Endothelial cell of umbilical vein (primary cell): ENCODE measurements at regions not wholly inside any gene's neighbourhood (a gene's known extent, or its start where the extent isn't known, plus 50 kb on each side); places are given as distances from the start of the nearest gene placed in this dataset.

Source experiments
- BruUV-seq: library from RNA; stranded (reverse); fragments of 400-500 nt; replicated peaks from 2 replicates; lab custom pipeline; 2021; lab: Mats Ljungman, UMichigan
- CTCF ChIA-PET: fragments of 300-600, 350-600 bp; sonication (Branson Sonifier 250); formaldehyde crosslinking; loops from one replicate; lab custom pipeline; 2021; ENCODE audit warnings: antibody characterized with exemption, inconsistent platforms; lab: Charles Lee
- POLR2A ChIA-PET: fragments of 300-600, 350-600 bp; sonication (Branson Sonifier 250); formaldehyde crosslinking; loops from one replicate; lab custom pipeline; 2021; ENCODE audit warnings: antibody characterized with exemption, inconsistent platforms; lab: Charles Lee
- DNase-seq: peaks from one replicate; pipeline ENCODE4 v3.0.0-alpha.2; 2011; ENCODE audit warnings: low read depth, low spot score
- FAIRE-seq: peaks from 2 replicates; lab custom pipeline; 2011; peaks lifted over from hg19 to GRCh38; lab: Jason Lieb, UNC
- H2AFZ ChIP-seq: 2 replicates; pipeline ENCODE4 v1.6.0; 2012; ENCODE audit warnings: low read depth, low read length, control low read depth, inconsistent platforms
- H3K27ac ChIP-seq: 2 replicates; pipeline ENCODE4 v1.5.1; 2011; ENCODE audit warnings: low read depth, mild to moderate bottlenecking, control low read depth, low read length, moderate library complexity; ENCODE audit not compliant: insufficient read depth
- H3K27me3 ChIP-seq, 2 experiments: 2 replicates each; pipeline versions ENCODE4 v1.6.0 to v1.6.1; 2011; ENCODE audit warnings: low read length in 2 of 2, mixed read lengths in 1 of 2; ENCODE audit not compliant: control insufficient read depth in 2 of 2, insufficient read depth in 2 of 2
- H3K36me3 ChIP-seq, 2 experiments: 2 replicates in 1 of 2; 3 replicates in 1 of 2; pipeline ENCODE4 v1.5.1; 2011; ENCODE audit warnings: low read length in 2 of 2, mild to moderate bottlenecking in 1 of 2, moderate library complexity in 1 of 2; ENCODE audit not compliant: control insufficient read depth in 2 of 2, insufficient read depth in 2 of 2; ENCODE audit errors: extremely low read depth in 1 of 2
- H3K4me1 ChIP-seq: 3 replicates; pipeline ENCODE4 v1.5.1; 2011; ENCODE audit warnings: mild to moderate bottlenecking, low read length; ENCODE audit not compliant: control insufficient read depth, insufficient read depth; ENCODE audit errors: extremely low read depth
- H3K4me2 ChIP-seq: 2 replicates; pipeline ENCODE4 v1.6.1; 2011; ENCODE audit warnings: low read length, control low read depth, mixed read lengths; ENCODE audit not compliant: insufficient read depth
- H3K4me3 ChIP-seq, 3 experiments: fragments of 200-600 bp in 1 of 3; sonication (generic), shearing (Covaris generic) in 1 of 3; replicated peaks in 1 of 3; 2 replicates each; pipeline ENCODE4 v1.5.1; 2011 to 2016; ENCODE audit warnings: control low read depth in 3 of 3, low read length in 3 of 3, mild to moderate bottlenecking in 2 of 3, inconsistent platforms in 1 of 3, low read depth in 1 of 3, moderate library complexity in 1 of 3; ENCODE audit not compliant: insufficient read depth in 1 of 3
- H3K79me2 ChIP-seq: 2 replicates; pipeline ENCODE4 v1.6.0; 2012; ENCODE audit warnings: low read length, inconsistent platforms; ENCODE audit not compliant: control insufficient read depth, insufficient read depth
- H3K9ac ChIP-seq: replicated peaks from 2 replicates; pipeline ENCODE3; 2011; ENCODE audit warnings: low read length, control low read depth; ENCODE audit not compliant: insufficient read depth; ENCODE audit errors: extremely low read depth
- H3K9me1 ChIP-seq: replicated peaks from 3 replicates; pipeline ENCODE4 v1.6.0; 2011; ENCODE audit warnings: mild to moderate bottlenecking, low read length; ENCODE audit not compliant: control insufficient read depth, insufficient read depth; ENCODE audit errors: extremely low read depth
- H3K9me3 ChIP-seq: replicated peaks from 2 replicates; pipeline ENCODE4 v1.5.1; 2012; ENCODE audit warnings: low read length, inconsistent platforms; ENCODE audit not compliant: control insufficient read depth, insufficient read depth
- H4K20me1 ChIP-seq: replicated peaks from 2 replicates; pipeline ENCODE3; 2011; ENCODE audit warnings: mild to moderate bottlenecking, low read length; ENCODE audit not compliant: control insufficient read depth, insufficient read depth; ENCODE audit errors: extremely low read depth
- EZH2 ChIP-seq: IDR thresholded peaks from 2 replicates; pipeline ENCODE4 v1.6.1; 2012; ENCODE audit warnings: borderline replicate concordance, low read depth, mild to moderate bottlenecking, moderate library complexity, low read length, inconsistent platforms; ENCODE audit not compliant: severe bottlenecking
- FOS ChIP-seq: IDR thresholded peaks from 2 replicates; pipeline ENCODE4 v1.6.1; 2011; ENCODE audit warnings: mild to moderate bottlenecking, low read length, moderate library complexity, borderline replicate concordance; ENCODE audit not compliant: insufficient read depth
- GATA2 ChIP-seq: IDR thresholded peaks from 2 replicates; pipeline ENCODE4 v1.7.0; 2011; ENCODE audit warnings: low read depth, mild to moderate bottlenecking, moderate library complexity, mixed read lengths, low read length; ENCODE audit not compliant: insufficient read length, insufficient read depth
- JUN ChIP-seq: IDR thresholded peaks from 2 replicates; pipeline ENCODE4 v1.6.1; 2011; ENCODE audit warnings: borderline replicate concordance, low read depth; ENCODE audit not compliant: insufficient read length, insufficient read depth
- MYC ChIP-seq: IDR thresholded peaks from one replicate; pipeline ENCODE4 v1.6.1; 2011; ENCODE audit warnings: mild to moderate bottlenecking, low read depth, low read length
- POLR2A ChIP-seq: IDR thresholded peaks from 2 replicates; pipeline ENCODE4 v1.6.1; 2012; ENCODE audit warnings: low read depth, mild to moderate bottlenecking, control low read depth, low read length
- POLR2AphosphoS5 ChIP-seq: IDR thresholded peaks from 2 replicates; pipeline ENCODE4 v1.6.1; 2012; ENCODE audit warnings: low read depth, mild to moderate bottlenecking, control low read depth, low read length, moderate library complexity; ENCODE audit not compliant: insufficient read depth
- dilution Hi-C: fragments of 300-500 bp; cut with MboI; formaldehyde crosslinking; loops from one replicate; pipeline ENCODE4 v1.15.0; 2019; ENCODE audit warnings: low sequenced_read_pairs; ENCODE audit not compliant: extremely low pct_ligation_motif_present
- intact Hi-C: fragments of 100-400 bp; cut with micrococcal nuclease; formaldehyde crosslinking; loops from one replicate; pipeline ENCODE4 v1.10.0; 2022
- TF ChIP-seq, protein P1 (sequence below): IDR thresholded peaks from 2 replicates; pipeline ENCODE4 v1.6.1; 2011; ENCODE audit not compliant: insufficient read depth, insufficient read length
- TF ChIP-seq, protein P2 (sequence below), 2 donors: IDR thresholded peaks; 1 replicate in 1 of 2; 2 replicates in 1 of 2; pipeline ENCODE4 v1.5.1; 2011; ENCODE audit warnings: low read length in 2 of 2, mild to moderate bottlenecking in 2 of 2, moderate library complexity in 2 of 2, control low read depth in 1 of 2, inconsistent platforms in 1 of 2, low read depth in 1 of 2; ENCODE audit not compliant: insufficient read depth in 1 of 2; ENCODE audit errors: extremely low read depth in 1 of 2

DNA sequence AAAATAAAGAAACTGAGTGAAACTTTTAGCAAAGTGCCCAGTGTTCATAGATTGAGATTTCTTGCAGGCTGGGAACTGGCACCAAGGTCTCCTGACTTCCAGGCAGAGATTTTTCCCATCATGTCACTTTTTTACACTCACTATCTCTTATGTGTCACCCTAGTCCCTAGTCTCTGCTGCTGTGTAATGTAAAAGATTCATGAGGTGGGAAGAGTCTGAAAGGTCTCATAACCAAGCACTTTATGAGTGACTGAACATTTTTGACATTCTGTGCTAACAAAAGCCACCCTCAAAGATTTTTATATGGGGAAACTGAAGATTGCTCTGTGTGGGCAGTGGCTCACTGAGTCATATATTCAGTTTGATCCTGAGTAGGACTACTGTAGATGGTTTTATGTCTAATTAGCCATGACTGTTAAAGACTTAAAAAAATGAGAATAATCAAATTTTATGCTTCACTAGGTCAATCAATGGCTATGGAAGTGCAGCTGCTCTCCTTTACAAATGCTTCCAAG lies 900.3 kb upstream of the SORCS1 start:
- no TSS peak for BruUV-seq
- no peaks in the 10 kb centered on the region for H3K27me3 ChIP-seq

DNA sequence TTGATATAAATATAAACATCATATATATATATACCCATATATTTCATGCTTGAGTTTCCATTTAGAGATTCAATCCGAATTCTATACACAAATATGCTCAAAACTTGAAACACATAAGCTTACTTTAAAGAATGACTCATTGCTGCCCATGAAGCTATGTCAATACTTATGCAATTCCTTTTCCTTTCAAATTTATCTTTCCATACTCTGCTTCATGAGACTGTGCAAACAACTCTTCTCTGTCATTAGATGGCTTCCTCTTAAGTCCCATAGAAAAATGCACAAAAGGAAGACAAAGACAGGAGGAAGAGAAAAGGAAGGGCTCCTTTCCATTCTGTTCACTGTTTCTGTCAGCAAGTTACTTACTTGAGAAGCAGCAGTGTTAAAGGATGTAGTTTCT lies 895.7 kb upstream of the SORCS1 start:
- no peaks in the 10 kb centered on the region for H3K79me2 ChIP-seq
- no peak overlapping the region for H3K4me3 ChIP-seq
- no peaks in the 10 kb centered on the region for H3K9me1 ChIP-seq
- H3K4me1 ChIP-seq: no peaks in the 10 kb centered on the region
- DNase-seq (no peak), FAIRE-seq (no peak)
- no peak overlapping the region for H3K9ac ChIP-seq
- no peak overlapping the region for H2AFZ ChIP-seq
- intact Hi-C loops: no loop called here
- POLR2A ChIA-PET: no interaction called here
- CTCF ChIA-PET: no interaction called here
- dilution Hi-C loops: no loop called here
- no peaks in the 10 kb centered on the region for H3K9me3 ChIP-seq
- no peak overlapping the region for H3K4me2 ChIP-seq
- no peaks in the 10 kb centered on the region for H3K36me3 ChIP-seq
- H3K27me3 ChIP-seq: no peaks in the 10 kb centered on the region
- no peak overlapping the region for H3K27ac ChIP-seq
- no peaks in the 10 kb centered on the region for H4K20me1 ChIP-seq
- TF ChIP-seq FOS (no peak), POLR2A (no peak), EZH2 (no peak), MYC (no peak), POLR2AphosphoS5 (no peak), JUN (no peak), GATA2 (no peak)
- TF ChIP-seq, protein P1, sequence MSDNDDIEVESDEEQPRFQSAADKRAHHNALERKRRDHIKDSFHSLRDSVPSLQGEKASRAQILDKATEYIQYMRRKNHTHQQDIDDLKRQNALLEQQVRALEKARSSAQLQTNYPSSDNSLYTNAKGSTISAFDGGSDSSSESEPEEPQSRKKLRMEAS: no peak
- TF ChIP-seq, protein P2, sequence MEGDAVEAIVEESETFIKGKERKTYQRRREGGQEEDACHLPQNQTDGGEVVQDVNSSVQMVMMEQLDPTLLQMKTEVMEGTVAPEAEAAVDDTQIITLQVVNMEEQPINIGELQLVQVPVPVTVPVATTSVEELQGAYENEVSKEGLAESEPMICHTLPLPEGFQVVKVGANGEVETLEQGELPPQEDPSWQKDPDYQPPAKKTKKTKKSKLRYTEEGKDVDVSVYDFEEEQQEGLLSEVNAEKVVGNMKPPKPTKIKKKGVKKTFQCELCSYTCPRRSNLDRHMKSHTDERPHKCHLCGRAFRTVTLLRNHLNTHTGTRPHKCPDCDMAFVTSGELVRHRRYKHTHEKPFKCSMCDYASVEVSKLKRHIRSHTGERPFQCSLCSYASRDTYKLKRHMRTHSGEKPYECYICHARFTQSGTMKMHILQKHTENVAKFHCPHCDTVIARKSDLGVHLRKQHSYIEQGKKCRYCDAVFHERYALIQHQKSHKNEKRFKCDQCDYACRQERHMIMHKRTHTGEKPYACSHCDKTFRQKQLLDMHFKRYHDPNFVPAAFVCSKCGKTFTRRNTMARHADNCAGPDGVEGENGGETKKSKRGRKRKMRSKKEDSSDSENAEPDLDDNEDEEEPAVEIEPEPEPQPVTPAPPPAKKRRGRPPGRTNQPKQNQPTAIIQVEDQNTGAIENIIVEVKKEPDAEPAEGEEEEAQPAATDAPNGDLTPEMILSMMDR (IDR thresholded peaks at IDR 0.05; ENCODE audit: extremely low read depth in 1 of 2, insufficient read depth in 1 of 2, low read depth in 1 of 2, low read length in 2 of 2): no peak
- no TSS peak for BruUV-seq

More for the DNA sequence above, 900.3 kb upstream of the SORCS1 start:
- no peaks in the 10 kb centered on the region for H4K20me1 ChIP-seq
- no peak for DNase-seq
- no peak overlapping the region for H3K9ac ChIP-seq
- H3K4me2 ChIP-seq: no peak overlapping the region
- no peak for FAIRE-seq
- no peaks in the 10 kb centered on the region for H3K36me3 ChIP-seq
- intact Hi-C loops (no loop called here), dilution Hi-C loops (no loop called here)
- TF ChIP-seq EZH2 (no peak), POLR2A (no peak)
- TF ChIP-seq, protein P2 (IDR thresholded peaks at IDR 0.05; ENCODE audit: extremely low read depth in 1 of 2, insufficient read depth in 1 of 2, low read depth in 1 of 2, low read length in 2 of 2): no peak
- TF ChIP-seq, protein P1: no peak
- no peak overlapping the region for H3K27ac ChIP-seq
- no peaks in the 10 kb centered on the region for H3K79me2 ChIP-seq
- H3K9me3 ChIP-seq: peaks cover 2% of the 10 kb centered on the region
- H3K4me1 ChIP-seq: no peaks in the 10 kb centered on the region
- ChIA-PET CTCF (no interaction called here), POLR2A (no interaction called here)
- no peak overlapping the region for H3K4me3 ChIP-seq
- H3K9me1 ChIP-seq: no peaks in the 10 kb centered on the region
- H2AFZ ChIP-seq: no peak overlapping the region
